ENCODE measurements at regions not wholly inside any gene's neighbourhood (a gene's known extent, or its start where the extent isn't known, plus 50 kb on each side); places are given as distances from the start of the nearest gene placed in this dataset.
A peak's percentile ranks its signal among the peaks of the same experiment; 100 is the strongest.
"Not testable (repeated sequence)": the region's sequence is repeated elsewhere in the genome, so short reads cannot be mapped to it uniquely, and the experiment has no call there.

DNA sequence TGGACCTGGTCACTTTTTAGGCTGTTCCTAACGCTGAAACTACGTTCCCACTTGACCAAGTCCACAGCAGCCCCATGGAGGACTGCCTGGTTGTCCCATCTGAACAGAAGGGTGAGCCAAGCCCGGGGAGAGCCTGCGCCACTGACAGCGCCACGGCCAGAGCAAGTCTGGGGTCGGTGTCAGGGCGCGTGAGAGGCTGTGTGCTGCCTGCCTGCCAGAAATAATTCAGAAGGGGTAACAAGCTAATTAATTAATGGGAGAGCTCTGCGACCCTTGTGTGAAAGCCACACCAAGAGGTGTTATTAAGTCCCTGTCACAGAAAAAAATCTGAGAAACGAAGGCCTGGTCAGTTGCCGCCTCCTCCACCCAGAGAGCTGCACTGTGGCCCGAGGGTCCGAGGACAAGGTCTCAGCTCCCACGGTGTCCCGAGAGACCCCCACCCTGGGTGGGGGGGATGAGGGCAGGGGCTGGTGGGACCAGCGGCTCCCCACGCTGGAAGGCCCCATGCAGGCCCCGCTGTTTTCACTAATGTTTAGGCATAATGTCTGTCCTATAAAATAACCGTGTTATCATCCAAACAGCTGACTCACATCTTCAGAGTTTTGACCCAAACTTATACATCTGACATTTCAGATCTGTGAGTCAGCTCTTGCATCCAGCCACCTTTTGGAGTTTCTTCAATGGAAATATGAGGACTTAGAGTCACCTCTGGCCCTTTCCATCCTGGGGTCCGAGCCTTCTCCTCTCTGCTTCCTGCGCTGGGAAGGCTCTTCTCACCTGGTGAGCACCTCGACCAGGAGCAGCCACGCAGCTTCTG lies 58.5 kb downstream of the DLL1 start:
- DNase-seq = no peak

DNA sequence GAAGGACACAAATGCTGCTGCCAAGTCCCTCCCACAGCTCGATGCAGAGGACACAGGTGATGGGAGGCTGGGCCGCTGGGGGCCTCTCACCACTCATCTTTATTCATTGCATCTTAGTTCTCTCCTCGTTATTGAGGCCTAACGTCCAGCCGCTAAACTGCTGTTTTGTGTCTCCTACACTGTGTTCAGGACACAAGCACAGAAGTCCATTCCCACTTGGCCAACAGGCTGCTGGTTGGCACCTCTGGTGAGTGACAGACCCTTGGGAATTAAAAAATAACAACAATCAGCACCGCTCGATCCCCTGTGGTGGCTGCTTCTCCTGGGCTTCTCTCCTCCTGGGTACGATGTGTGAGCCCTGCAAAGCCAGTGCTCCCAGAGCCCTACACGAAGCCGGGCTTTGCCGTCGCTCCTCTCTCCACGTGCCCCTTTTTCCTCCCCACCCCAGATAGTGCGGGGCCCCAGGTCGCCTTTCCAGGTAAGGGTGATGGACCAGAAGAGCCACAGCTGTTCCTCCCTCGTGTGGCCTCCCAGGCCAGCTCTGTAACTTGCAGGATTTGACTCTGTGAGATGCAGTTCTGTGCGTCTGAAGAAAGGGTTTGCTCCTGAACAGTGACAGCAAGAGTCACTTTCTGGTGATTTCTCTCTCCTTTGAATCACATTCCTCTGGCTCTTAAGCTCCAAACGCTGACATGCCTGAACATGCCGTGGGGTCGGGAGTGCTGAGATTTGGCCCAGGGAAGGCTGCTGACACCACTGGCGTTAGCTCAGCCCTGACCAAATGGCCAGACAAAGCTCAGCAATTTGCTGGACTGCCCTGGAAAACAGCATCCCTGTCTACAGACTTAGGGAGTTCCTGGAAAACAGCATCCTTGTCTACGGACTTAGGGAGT lies 59.3 kb downstream of the DLL1 start:
- DNase-seq = no peak

DNA sequence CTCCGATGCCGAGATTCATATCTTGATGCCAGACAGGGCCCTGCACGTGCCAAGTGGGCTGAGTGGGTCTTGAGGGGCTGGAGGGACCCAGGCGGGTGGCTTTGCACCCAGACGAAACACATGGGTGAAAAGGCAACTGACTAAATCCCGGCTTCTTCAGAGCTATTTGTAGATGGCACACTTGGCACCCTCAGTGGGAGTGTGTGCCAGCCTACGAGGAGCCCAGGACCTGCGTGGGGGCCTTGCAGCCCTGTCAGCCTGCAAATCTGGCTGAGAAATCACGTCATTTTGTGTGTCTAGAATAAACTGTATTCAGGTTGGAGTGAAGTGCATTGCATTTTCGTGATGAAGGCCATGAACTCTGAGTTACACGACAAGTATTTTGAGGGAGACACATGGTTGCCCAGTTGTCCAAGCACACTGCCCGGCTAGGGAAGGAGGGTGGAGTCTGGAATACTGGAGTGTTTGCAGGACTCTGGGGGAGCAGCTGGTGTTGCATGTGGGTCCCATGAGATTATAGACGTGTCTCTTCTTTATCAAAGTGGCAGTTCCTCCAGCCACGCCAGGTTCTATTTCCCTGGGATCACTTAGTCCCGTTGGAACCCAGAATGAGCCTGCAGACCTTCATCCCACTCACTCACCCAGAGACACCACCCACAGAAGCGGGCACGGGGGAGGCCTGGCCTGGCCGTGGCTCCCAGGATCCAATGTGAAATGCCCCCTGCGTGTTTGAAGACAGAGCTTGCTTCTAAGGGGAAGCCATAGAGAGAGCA lies 60.2 kb downstream of the DLL1 start:
- no peak for DNase-seq

DNA sequence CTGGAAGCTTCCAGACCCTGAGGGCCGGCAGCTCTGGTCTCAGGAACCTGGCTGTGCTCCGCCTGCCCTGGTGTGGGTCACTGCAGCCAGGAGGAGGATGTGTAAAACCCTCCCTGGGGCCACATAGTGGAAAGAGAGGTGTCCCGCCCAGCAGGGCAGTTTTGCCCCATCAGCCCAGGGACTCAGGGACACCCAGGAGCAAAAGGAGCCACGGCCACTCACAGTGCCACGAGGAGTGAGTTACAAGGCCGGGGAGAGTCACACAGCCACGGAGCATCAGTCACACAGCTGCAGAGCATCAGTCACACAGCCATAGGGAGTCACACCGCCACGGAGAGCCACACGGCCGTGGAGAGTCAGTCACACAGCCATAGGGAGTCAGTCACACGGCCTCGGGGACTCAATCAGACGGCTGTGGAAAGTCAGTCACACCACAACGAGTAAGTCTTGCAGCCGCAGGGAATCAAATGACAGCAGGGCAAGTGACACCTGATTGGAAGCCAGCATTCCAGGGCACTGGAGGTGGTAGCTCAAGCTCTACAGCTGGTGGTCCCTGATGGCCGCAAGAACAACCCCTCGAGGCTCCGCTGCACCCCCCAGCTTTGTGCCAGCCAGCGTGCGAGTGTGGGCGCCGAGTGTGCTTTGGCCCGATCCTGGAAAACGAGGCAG lies 60.9 kb downstream of the DLL1 start:
- no peak for DNase-seq

DNA sequence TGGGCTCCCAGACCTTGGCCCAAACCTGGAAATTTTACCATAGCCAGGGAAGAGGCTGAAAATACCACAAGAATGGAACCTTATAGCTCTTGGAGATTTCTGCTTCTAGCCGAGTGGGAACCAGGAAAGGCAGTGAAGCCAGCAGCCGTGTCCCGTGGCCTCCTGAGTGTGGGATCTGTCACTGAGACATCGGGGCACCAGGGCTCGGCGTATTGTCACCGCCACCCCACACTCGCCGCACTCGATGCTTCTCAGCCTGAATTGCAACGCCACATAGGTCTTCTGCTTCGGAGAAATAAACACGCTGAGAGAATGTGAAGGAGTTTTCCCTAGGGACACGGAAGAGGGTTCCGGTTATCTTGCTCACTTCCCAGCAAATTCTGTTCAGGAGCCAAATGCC lies 61.5 kb downstream of the DLL1 start:
- no peak for DNase-seq

DNA sequence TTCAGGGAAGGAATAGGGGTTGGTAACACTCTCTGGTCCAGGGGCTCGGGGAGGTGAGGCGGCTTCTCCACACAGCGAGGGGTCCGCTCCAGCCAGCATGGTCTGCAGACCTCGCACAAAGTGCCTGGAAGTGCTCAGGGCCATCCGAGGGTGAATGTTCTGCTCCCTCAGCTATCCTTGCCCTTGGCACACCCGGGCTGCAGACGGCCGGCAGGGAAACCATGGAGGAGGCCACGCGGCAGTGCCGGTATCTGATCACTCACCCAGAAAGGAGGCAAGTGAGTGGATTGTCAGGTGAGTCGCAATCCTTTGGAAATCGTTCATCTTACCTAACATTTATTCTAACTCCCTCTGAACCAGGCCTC lies 62.0 kb downstream of the DLL1 start:
- DNase-seq = no peak

DNA sequence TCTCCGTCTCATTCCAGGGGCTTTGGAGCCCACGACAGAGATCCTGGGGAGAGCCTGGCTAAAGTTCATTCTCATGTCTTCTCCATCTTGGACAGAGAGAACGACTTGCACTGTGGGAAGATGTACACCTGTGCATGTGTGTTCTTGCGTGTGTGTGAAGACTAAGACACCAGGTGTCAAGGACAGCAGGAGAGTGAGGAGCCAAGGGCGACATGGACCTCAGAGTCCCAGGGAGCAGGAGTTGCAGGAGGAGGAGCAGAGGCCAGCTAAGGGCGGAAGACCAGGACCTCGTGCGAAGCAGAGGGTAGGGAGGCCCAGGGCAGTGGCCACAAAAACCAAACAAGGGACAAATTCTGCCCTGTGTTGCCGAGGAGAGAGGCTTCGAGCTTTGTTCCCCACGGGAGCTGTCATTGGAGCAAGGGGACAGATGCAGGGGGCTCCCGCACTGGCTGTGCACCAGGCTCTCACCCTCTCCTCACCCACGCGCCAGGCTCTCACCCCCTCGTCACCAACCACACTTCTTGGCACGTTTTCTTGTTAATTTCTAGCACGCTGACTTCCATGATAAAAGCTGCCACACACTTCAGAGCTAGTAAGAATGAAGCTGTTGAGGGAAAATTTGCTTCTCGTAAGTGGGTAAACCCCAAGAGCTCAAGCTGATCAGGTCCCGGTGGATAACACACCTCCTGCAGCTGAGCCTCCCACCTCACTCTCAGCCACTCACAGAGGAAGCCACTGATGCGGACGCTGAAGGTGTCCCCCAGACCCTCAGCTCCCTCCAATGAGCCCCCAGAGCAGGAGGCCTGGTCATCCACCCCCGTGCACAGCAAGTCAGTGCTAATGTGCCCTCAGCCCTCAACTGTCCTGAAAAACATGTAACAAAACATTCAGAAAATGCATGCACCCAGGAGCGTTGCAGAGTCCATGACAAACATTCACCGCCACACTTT lies 62.6 kb downstream of the DLL1 start:
- DNase-seq = no peak

DNA sequence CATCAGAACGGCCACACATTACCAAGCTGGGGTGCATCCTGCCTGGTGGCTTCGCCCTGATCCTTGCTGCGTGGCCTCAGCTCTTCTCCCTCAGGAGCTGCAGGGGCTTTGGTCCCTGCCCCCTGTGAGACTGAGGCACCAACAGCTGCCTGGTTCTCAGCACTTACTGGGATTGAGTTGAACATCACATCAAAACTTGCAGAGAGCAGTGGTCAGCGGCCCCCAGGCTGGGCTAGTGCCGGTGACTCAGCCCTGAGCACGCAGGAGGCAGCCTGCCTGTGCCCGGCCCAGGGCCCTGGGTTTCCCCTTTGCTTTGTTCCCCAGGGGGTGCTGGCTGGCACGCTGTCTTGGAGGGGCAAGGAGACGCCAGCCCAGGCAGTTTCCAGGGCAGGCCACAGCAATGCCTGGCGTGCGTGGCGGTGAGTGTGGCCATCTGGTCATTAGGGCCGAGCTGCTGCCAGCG lies 63.3 kb downstream of the DLL1 start:
- no peak for DNase-seq

DNA sequence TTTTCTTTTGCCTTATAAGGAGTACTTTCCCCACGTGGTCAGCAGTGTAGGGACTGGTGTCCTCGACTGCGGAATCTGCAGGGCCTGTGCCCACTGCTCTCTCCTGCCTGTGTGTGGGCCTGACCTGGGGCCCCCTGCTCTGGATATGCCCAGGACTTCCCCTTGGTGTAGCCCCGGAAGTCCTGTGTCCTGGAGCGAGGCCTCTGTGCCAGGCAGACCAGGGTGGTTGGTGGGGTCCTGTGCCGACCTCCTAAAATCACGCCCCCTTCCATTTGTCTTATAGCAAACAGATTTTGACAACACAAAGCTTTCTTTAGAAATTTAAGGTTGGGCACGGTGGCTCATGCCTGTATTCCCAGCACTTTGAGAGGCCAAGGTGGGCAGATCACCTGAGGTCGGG lies 64.2 kb downstream of the DLL1 start:
- DNase-seq = no peak

DNA sequence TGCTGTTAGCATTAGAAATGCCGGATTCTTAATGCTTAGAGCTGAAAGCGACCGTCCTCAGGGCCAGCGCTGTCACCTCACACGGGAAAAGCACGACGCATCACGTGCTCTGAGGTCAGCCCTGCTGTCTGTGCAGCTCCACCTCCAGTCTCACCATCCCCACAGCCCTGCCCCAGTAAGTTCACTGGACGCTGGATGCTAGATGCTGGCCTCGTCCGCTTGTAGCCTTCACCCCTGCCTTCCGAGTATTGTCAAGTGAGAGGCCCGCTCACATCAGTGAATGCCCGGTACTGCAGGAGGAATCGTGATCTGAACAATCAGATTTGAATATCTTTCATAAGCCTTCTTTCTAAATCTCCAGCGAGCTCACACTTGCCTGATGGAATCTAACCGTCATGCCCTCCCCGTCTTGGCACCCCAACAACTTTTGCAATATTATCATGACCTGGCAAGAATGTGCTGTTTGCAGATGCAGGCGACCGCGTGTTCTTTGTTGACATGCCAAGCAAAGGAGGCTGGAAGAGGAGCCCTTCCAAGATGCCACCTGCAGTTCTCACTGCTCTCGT lies 64.9 kb downstream of the DLL1 start:
- no peak for DNase-seq

DNA sequence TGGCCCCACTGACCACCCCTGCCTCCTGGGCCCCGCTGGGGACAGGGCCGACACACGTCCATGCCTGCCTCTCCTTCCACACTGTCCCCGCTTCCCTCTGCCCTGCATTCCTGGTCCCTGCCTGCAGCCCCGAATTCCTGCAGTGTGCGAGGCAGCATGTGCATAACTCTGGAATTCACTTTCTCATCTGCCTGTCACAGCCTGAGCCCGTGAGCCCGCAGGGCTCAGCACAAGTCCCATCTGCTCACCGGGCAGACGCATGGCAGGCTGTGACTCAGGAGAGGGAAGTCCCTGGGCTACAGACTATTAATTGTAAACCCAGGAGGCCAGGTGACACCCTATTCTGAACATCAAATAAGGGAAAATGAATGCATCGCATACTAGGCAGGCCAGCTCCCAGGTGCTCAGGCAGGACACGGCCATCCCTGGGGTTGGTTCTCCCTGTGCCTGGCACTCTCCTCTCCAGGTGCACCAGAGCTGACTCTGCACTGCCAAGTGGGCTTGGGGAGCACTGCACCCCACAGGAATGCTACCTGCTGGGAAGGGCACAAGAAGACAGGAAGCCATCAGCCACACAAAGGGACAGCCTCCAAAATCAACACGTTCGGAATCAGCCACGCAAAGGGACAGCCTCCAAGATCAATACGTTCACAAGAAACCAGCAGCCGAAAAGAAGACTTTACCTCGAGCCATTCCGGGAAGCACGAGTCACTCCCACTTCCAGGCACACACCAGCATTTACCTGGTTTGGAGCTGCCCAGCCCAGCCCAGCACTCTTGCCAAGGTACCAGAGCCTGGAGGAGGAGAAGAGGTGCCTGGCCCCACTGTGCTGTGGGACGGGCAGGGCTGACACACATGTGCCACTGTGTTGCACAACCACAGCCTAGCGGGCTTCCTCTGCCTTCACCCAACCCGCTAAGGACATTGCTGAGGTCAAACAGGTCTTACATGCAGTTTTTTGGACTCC lies 65.9 kb downstream of the DLL1 start:
- DNase-seq = peak; percentile 34 to 36

DNA sequence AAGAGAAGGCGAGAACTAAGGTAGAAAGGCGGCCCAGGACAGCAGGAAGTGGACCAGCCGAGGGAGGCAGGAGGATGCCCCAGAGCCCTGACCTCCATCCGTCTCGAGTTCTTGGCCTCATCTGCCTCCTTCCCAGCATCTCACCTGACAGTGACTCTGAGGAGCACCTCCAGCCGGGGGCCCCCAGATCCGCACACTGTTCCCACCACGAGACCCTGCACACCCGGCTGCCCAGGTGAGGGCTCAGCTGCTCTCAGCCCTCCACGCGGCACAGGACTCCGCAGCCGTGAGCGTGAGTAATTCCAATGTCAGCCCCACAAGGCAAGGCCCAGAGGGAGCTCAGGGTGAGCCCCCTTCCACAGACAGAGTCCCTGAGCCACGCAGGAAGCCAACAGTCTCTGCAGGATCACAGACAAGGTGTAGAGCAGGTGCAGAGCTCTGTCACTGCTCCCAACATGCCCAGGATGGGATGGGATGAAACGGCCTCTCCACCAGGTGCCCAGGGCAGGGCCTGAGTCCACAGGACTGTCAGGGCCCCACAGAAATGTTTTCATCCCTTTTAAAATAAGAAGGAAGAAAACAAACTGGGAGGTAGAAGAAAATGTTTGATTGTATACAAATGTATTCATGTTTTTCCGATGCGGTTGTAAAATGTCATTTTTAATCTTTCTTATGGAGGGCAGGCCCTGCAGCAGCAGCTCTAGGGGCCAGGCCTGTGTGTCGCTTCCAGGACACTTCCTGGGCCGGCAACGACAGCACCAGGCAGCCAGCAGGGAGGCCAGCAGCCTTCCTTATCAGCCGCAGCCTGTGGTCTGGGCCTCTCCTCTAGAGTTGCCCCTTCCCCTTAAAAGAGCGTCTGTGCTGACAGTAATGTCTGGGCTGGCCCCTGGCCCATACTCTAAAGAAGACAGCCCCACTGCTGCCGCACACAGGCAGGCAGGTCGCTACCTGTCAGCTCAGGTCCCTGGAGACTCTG lies 66.9 kb downstream of the DLL1 start:
- no peak for DNase-seq

DNA sequence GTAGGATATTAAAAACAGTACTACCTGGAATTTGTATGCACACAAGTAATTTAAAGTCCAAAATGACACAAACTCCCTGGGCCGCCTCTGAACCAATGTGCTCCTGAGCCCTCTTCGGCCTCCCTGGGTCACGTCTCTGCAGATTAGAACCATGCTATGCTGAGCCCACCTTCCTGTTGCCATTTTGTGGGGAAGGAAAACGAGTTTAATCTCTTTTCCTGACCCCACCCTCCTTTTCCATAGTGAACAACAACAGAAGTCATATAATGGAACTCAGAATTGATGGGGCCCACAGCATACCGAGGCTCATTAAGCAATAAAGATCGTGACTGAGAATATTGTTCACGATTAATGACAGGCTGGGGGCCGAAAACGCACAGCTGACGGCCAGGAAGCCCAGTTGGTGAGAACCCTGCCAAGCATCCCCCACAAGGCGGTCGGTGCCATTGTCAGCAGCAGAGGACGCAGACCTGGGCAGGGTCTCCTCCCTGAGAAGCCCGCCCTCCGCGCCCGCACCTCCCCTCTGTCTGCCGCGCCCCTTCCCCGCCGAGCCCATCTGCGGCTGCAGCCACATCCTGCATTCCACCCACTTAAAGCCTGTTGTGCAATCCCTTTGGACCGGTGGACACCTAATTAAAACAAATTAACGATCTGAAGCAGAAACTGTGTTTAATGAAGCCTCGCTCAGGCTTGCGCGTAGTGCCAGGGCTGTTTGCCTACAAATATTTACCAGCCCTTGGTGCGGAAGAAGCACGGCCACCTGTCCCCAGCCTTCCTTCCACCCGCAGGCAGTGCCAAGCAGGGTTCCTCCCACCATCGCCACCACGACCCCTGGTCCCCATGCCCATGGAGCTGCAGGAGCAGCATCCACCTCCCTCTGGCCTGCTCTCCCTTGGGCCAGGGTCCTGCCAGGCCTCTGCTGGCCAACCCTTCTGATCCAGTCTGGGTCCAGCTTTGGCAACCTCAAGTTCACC lies 68.1 kb downstream of the DLL1 start:
- no peak for DNase-seq

DNA sequence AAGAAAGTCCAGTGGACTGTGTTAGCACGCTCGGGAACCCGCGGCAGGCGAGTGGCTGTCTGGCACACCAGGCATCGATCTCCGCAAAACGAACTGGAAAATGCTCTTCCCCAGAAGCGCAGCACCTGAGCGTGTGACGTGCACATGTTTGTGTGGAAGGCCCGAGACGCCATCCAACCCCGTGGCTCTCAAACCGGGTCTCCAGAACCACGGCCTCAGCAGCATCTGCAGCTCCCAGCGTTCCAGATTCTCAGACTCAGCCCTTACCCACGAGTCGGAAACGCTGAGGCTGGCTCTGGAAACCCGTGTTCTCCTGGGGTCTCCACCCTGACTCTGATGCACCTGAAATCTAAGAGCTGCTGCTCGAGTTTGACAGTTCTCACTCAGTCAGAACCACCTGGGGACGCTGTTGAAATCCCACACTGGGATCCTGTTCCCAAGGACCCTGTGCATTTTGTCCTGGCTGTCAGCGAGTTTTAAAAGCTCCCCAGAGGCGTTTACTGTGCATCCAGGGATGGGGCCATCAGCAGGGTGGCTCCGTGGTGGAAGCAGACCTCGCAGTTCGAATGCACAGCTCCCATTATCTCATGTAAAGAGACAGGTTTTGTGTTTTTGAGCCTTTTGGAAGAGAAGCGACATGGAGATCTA lies 69.0 kb downstream of the DLL1 start:
- DNase-seq = no peak

DNA sequence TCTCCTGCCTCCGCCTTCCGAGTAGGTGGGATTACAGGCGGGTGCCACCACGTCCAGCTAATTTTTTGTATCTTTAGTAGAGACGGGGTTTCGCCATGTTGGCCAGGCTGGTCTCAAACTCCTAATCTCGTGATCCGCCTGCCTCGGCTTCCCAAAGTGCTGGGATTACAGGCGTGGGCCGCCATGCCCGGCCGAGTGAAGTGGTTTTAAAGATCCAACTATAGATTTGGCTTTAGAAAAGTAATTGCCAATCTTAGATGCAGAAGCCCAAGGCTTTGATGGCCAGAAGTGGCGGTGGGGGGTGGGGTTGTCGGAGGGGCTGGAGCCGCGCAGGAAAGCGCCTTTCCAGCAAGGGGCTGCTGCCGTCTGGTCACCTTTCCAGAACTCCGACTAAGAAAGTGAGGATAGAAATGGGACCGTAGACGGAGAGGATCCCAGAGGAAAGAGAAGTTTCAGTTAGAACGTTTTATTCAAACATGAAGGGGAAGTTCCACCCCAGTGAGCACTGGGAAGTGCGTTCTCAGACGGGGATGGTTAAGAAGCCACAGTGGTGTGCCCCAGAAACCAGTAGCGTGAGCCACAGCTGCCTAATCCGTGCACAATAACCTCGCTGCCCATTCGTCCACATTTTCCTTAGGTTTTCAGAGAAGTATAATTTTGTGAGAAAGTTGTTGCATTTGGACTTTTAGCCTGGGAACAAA lies 69.7 kb downstream of the DLL1 start:
- no peak for DNase-seq

DNA sequence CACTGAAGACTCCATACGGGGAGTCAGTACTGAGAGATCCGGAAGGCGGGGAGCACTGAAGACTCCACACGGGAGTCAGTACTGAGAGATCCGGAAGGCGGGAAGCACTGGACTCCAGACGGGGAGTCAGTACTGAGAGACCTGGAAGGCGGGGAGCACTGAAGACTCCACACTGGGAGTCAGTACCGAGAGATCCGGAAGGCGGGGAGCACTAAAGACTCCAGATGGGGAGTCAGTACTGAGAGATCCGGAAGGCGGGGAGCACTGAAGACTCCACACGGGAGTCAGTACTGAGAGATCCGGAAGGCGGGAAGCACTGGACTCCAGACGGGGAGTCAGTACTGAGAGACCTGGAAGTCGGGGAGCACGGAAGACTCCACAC lies 77.2 kb downstream of the DLL1 start:
- not testable (repeated sequence) for DNase-seq

Measured in AML-193 (cell line).